AG04450 (cell line): ENCODE measurements at regions not wholly inside any gene's neighbourhood (a gene's known extent, or its start where the extent isn't known, plus 50 kb on each side); places are given as distances from the start of the nearest gene placed in this dataset.

Experiments
- CTCF ChIA-PET: fragments of 300-600, 350-600 bp; formaldehyde crosslinking; extraction: SDS; loops from one replicate; lab custom pipeline; 2022; ENCODE audit warnings: antibody characterized with exemption, inconsistent platforms; lab: Charles Lee
- POLR2A ChIA-PET: fragments of 350-600 bp; formaldehyde crosslinking; extraction: SDS; loops from one replicate; lab custom pipeline; 2021; ENCODE audit warnings: antibody characterized with exemption, inconsistent platforms; lab: Yijun Ruan, JAX
- DNase-seq: peaks from one replicate; pipeline ENCODE4 v3.0.0-alpha.2; 2011; ENCODE audit warnings: low read depth, low spot score
- H3K27ac ChIP-seq: one replicate; pipeline ENCODE4 v1.5.1; 2012; ENCODE audit warnings: low read depth, low read length, control low read depth
- H3K27me3 ChIP-seq: one replicate; pipeline ENCODE4 v1.6.0; 2012; ENCODE audit warnings: low read length; ENCODE audit not compliant: control insufficient read depth, insufficient read depth
- H3K4me3 ChIP-seq: 2 replicates; pipeline ENCODE4 v1.5.1; 2011; ENCODE audit warnings: mild to moderate bottlenecking, low read depth, low read length, control low read depth
- H3K9me3 ChIP-seq: 2 replicates; pipeline ENCODE4 v1.5.1; 2012; ENCODE audit warnings: low read length; ENCODE audit not compliant: control insufficient read depth, insufficient read depth
- TF ChIP-seq, protein P1 (sequence below): IDR thresholded peaks from 2 replicates; pipeline ENCODE4 v1.5.1; 2011; ENCODE audit warnings: low read depth, low read length, control low read depth, inconsistent platforms

DNA sequence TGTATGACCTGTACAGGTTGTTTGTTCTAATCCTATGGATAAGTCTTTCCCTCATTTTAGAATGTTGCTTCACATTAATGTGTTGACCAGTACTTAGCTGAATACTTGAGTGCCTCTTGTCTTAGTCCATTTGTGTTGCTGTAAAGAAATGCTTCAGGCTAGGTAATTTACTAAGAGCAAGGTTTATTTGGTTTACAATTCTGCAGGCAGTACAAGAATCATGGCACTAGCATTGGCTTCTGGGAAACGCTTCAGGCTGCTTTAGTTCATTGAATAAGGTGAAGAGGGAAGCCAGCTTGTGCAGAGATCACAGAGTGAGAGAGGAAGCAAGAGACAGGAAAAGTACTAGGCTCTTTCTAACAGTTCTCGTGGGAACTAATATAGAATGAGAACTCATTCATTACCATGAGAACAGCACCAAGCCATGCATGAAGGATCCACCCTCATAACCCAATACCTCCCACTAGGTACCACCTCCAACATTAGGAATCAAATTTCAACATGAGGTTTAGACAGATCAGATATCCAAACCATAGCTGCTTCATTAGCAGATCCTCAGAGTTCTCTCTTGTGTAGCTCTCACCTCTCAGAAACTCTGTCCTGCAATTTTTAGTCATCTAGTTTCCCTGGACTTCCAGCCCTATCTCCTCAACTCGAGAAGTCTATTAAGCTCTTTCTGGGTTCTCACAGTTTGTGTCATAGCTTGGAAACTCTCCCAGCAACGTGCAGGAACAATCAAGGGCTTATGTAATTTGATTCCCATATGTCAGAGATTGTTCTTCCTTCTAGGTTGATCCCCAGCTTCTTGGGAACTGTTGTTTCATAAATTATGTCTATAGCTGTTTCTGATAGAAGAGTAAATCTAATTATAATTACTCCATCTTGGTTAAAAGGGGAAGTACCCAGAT lies 2082.3 kb upstream of the CELF4 start:
- CTCF ChIA-PET = no interaction called here
- no peaks in the 10 kb centered on the region for H3K9me3 ChIP-seq
- H3K27me3 ChIP-seq = no peaks in the 10 kb centered on the region
- H3K4me3 ChIP-seq = no peak overlapping the region
- peak; percentile 74 for DNase-seq
- POLR2A ChIA-PET = interaction anchor here (1.1 kb wide), 1 partner anchor 20 kb away, joined by 3 read pairs; no protein-coding TSS in a partner anchor
- TF ChIP-seq, protein P1, sequence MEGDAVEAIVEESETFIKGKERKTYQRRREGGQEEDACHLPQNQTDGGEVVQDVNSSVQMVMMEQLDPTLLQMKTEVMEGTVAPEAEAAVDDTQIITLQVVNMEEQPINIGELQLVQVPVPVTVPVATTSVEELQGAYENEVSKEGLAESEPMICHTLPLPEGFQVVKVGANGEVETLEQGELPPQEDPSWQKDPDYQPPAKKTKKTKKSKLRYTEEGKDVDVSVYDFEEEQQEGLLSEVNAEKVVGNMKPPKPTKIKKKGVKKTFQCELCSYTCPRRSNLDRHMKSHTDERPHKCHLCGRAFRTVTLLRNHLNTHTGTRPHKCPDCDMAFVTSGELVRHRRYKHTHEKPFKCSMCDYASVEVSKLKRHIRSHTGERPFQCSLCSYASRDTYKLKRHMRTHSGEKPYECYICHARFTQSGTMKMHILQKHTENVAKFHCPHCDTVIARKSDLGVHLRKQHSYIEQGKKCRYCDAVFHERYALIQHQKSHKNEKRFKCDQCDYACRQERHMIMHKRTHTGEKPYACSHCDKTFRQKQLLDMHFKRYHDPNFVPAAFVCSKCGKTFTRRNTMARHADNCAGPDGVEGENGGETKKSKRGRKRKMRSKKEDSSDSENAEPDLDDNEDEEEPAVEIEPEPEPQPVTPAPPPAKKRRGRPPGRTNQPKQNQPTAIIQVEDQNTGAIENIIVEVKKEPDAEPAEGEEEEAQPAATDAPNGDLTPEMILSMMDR = no peak
- H3K27ac ChIP-seq = no peak overlapping the region

DNA sequence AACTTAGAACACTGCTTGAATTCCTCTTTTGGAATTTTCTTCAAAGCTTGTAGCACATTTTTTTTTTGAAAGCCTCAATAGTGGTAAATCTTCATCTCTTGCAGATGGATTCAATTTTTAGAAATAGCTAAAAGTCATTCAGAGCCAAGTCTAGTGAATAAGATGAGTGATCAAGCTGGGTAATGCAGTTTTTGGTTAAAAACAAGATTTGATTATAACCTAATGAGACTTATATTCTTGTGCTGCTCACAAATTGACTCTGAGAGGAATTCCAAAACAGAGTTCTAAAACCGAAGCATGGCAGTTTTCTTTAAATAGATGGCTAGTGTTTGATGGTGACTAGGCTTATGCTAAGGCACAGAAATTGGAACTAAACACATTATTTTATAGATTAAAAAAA lies 2072.6 kb upstream of the CELF4 start:
- ChIA-PET POLR2A (no interaction called here), CTCF (no interaction called here)
- no peak for DNase-seq
- no peaks in the 10 kb centered on the region for H3K27me3 ChIP-seq
- no peak overlapping the region for H3K27ac ChIP-seq
- TF ChIP-seq, protein P1 = no peak
- H3K4me3 ChIP-seq = no peak overlapping the region
- H3K9me3 ChIP-seq = no peaks in the 10 kb centered on the region

DNA sequence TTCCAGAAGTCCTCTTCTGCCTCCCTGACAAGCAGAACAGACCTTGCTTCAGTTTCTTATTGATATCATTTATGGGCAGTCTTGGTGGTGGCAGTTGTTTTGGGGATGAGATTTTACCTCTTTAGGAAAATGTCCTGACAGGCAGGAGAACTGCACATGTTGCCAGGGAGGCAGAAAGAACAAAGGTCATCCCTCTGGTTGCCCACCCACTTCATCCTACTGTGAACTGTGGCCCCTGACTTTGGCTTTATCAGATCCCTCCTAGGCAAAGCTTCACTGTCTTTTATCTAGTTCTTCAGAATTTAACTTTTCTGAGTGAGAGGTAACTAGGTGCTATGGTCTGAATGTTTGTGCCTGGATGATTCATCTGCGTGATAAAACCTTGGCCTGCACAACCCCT lies 2071.3 kb upstream of the CELF4 start:
- no peak for DNase-seq
- TF ChIP-seq, protein P1 = no peak
- Histone ChIP-seq H3K4me3 (no peak overlapping the region), H3K27ac (no peak overlapping the region), H3K27me3 (no peaks in the 10 kb centered on the region), H3K9me3 (no peaks in the 10 kb centered on the region)
- ChIA-PET POLR2A (no interaction called here), CTCF (no interaction called here)

DNA sequence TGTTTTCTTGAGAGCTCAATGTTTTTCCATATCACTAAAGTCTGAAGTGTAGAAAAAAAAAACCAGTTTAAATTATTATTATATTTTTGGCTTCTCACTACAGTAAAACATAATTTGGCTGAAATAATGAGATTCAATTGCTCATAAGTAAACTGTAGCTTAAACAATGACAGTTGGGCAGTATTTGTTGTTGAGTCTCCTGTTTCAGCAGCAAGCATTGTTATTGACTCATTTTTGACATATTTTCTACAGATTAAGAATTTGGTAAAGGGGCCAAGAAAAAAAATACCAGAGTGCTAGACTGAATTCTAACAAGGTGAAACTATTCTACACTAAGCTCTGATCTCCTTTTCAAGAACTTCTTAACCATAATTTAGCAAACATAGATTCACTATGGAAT lies 2070.4 kb upstream of the CELF4 start:
- CTCF ChIA-PET = no interaction called here
- POLR2A ChIA-PET = no interaction called here
- Histone ChIP-seq H3K4me3 (no peak overlapping the region), H3K27ac (no peak overlapping the region), H3K9me3 (no peaks in the 10 kb centered on the region), H3K27me3 (no peaks in the 10 kb centered on the region)
- TF ChIP-seq, protein P1 = no peak
- DNase-seq = no peak

DNA sequence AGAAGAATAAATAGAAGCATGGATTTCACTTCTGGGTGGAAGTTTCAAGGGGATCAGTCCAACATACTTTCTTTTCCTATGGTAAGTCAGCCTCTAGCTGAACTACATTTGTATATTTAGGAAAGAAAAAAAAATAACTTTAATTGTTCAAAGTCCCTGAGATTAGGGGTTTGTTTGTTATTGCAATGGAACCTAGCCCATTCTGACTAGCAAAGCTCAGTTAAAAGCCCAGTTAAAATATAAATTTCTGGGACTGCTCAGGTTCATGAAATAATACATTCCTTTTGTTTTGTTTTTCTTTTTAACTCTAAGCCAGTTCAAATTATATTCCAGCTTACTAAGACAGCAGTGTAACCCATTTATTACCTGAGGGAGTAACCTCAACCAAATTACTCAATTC lies 2069.6 kb upstream of the CELF4 start:
- CTCF ChIA-PET = no interaction called here

More for the DNA sequence above, 2069.6 kb upstream of the CELF4 start:
- POLR2A ChIA-PET = no interaction called here
- Histone ChIP-seq H3K9me3 (no peaks in the 10 kb centered on the region), H3K4me3 (no peak overlapping the region), H3K27ac (no peak overlapping the region), H3K27me3 (no peaks in the 10 kb centered on the region)
- DNase-seq = no peak
- TF ChIP-seq, protein P1 = no peak
